HCT116 (cell line): ENCODE measurements at regions not wholly inside any gene's neighbourhood (a gene's known extent, or its start where the extent isn't known, plus 50 kb on each side); places are given as distances from the start of the nearest gene placed in this dataset.

Experiments used
- ATAC-seq: fragments of 200-7000 bp; cut with Tn5 transposase; 2 replicates; pipeline ENCODE4 v1.9.1; 2020; ENCODE audit warnings: mild to moderate bottlenecking, moderate library complexity
- BruUV-seq: library from RNA; stranded (reverse); fragments of 400-500 nt; replicated peaks from 2 replicates; lab custom pipeline; 2021; lab: Mats Ljungman, UMichigan
- CTCF ChIA-PET: fragments of 300-600 bp; sonication (Branson Sonifier 250); formaldehyde crosslinking; loops from one replicate; lab custom pipeline; 2021; ENCODE audit warnings: antibody characterized with exemption; lab: Charles Lee
- POLR2A ChIA-PET: fragments of 300-600, 350-600 bp; sonication (Branson Sonifier 250); formaldehyde crosslinking; loops from one replicate; lab custom pipeline; 2021; ENCODE audit warnings: antibody characterized with exemption; lab: Charles Lee
- RAD21 ChIA-PET, 2 experiments: fragments of 300-600 bp; sonication (Branson Sonifier 250); formaldehyde crosslinking; loops; one replicate each; lab custom pipeline; 2023; ENCODE audit warnings: low total read pairs in 2 of 2; ENCODE audit not compliant: uncharacterized antibody in 2 of 2, unreplicated experiment in 2 of 2, low non-redundant PET in 1 of 2; lab: Charles Lee
- DNase-seq: peaks from one replicate; pipeline ENCODE4 v3.0.0-alpha.2; 2010; ENCODE audit warnings: low read depth, low spot score
- H2AFZ ChIP-seq: fragments of 200-600 bp; shearing (Covaris generic), sonication (generic); 2 replicates; pipeline ENCODE4 v1.6.1; 2017; ENCODE audit warnings: low read depth, mixed run types, mixed read lengths, antibody characterized with exemption, low read length; ENCODE audit not compliant: poor library complexity, severe bottlenecking
- H3K27ac ChIP-seq: 2 replicates; pipeline ENCODE4 v1.5.1; 2012; ENCODE audit warnings: low read depth, low read length
- H3K27me3 ChIP-seq: fragments of 200-600 bp; sonication (generic); 2 replicates; pipeline ENCODE4 v1.6.1; 2016; ENCODE audit warnings: mixed run types, low read length, mixed read lengths; ENCODE audit not compliant: insufficient read depth
- H3K36me3 ChIP-seq, 2 experiments: fragments of 200-500 bp in 1 of 2; fragments of 200-600 bp in 1 of 2; sonication (Bioruptor generic) in 1 of 2; sonication (generic) in 1 of 2; 2 replicates each; pipeline versions ENCODE4 v1.5.1 to v1.6.1; 2014 to 2016; ENCODE audit warnings: low read length in 2 of 2, inconsistent platforms in 1 of 2, mixed read lengths in 1 of 2, mixed run types in 1 of 2; ENCODE audit not compliant: insufficient read depth in 2 of 2, control insufficient read depth in 1 of 2
- H3K4me1 ChIP-seq, 2 experiments: fragments of 200-600 bp in 1 of 2; sonication (generic) in 1 of 2; 2 replicates each; pipeline versions ENCODE4 v1.5.1 to v1.6.1; 2012 to 2017; ENCODE audit warnings: low read length in 2 of 2, inconsistent platforms in 1 of 2, mild to moderate bottlenecking in 1 of 2, mixed read lengths in 1 of 2, mixed run types in 1 of 2, moderate library complexity in 1 of 2; ENCODE audit not compliant: insufficient read depth in 2 of 2, control insufficient read depth in 1 of 2
- H3K4me2 ChIP-seq: fragments of 200-600 bp; sonication (generic); 2 replicates; pipeline ENCODE4 v1.6.1; 2017; ENCODE audit warnings: mixed run types, low read length, mixed read lengths
- H3K4me3 ChIP-seq, 2 experiments: fragments of 200-600 bp in 1 of 2; sonication (generic) in 1 of 2; replicated peaks in 1 of 2; 2 replicates each; pipeline ENCODE4 v1.5.1; 2011 to 2016; ENCODE audit warnings: low read length in 2 of 2, control low read depth in 1 of 2, low read depth in 1 of 2, mild to moderate bottlenecking in 1 of 2, mixed read lengths in 1 of 2, mixed run types in 1 of 2
- H3K79me2 ChIP-seq: fragments of 200-600 bp; sonication (generic); 2 replicates; pipeline ENCODE4 v1.6.1; 2017; ENCODE audit warnings: mild to moderate bottlenecking, mixed run types, low read length, moderate library complexity, mixed read lengths; ENCODE audit not compliant: insufficient read depth
- H3K9ac ChIP-seq: fragments of 200-600 bp; sonication (generic); 2 replicates; pipeline ENCODE4 v1.6.1; 2016; ENCODE audit warnings: low read length, mixed read lengths
- H3K9me2 ChIP-seq: fragments of 200-600 bp; sonication (generic), shearing (Covaris generic); 2 replicates; pipeline ENCODE4 v1.6.1; 2017; ENCODE audit warnings: mixed run types, mild to moderate bottlenecking, moderate library complexity; ENCODE audit not compliant: insufficient read depth
- H3K9me3 ChIP-seq, 2 experiments: fragments of 200-500 bp in 1 of 2; fragments of 200-600 bp in 1 of 2; sonication (Bioruptor generic) in 1 of 2; sonication (generic) in 1 of 2; 2 replicates each; pipeline ENCODE4 v1.6.1; 2014 to 2017; ENCODE audit warnings: low read length in 2 of 2, mixed read lengths in 2 of 2, inconsistent platforms in 1 of 2, low read depth in 1 of 2, mild to moderate bottlenecking in 1 of 2, mixed run types in 1 of 2, moderate library complexity in 1 of 2; ENCODE audit not compliant: control insufficient read depth in 1 of 2, insufficient read depth in 1 of 2
- H4K20me1 ChIP-seq: fragments of 200-600 bp; sonication (generic), shearing (Covaris generic); 2 replicates; pipeline ENCODE4 v1.6.1; 2017; ENCODE audit warnings: mixed run types, mild to moderate bottlenecking, moderate library complexity; ENCODE audit not compliant: insufficient read depth
- CBX3 ChIP-seq: IDR thresholded peaks from 2 replicates; pipeline ENCODE4 v1.6.1; 2012; ENCODE audit warnings: low read depth
- EGR1 ChIP-seq: IDR thresholded peaks from 2 replicates; pipeline ENCODE4 v1.6.1; 2012; ENCODE audit warnings: low read depth
- EZH2phosphoT487 ChIP-seq: fragments of 200-600 bp; IDR thresholded peaks from 2 replicates; pipeline ENCODE4 v1.6.1; 2018; ENCODE audit warnings: antibody characterized with exemption, borderline replicate concordance
- MAX ChIP-seq: IDR thresholded peaks from 2 replicates; pipeline ENCODE4 v1.6.1; 2012
- POLR2A ChIP-seq: IDR thresholded peaks from 2 replicates; pipeline ENCODE4 v1.7.0; 2011; ENCODE audit warnings: borderline replicate concordance; ENCODE audit not compliant: insufficient read depth, insufficient read length; ENCODE audit errors: extremely low read depth
- POLR2AphosphoS5 ChIP-seq: IDR thresholded peaks from 2 replicates; pipeline ENCODE4 v1.6.1; 2011; ENCODE audit warnings: mild to moderate bottlenecking, low read depth, low read length, moderate library complexity
- REST ChIP-seq: IDR thresholded peaks from 2 replicates; pipeline ENCODE4 v1.6.1; 2012; ENCODE audit warnings: low read depth
- SIN3A ChIP-seq: IDR thresholded peaks from 2 replicates; pipeline ENCODE4 v1.6.1; 2012; ENCODE audit warnings: low read depth
- SP1 ChIP-seq: IDR thresholded peaks from 2 replicates; pipeline ENCODE4 v1.6.1; 2012; ENCODE audit warnings: low read depth
- SRF ChIP-seq: IDR thresholded peaks from 2 replicates; pipeline ENCODE4 v1.6.1; 2012; ENCODE audit warnings: low read depth
- YY1 ChIP-seq: IDR thresholded peaks from 2 replicates; pipeline ENCODE4 v1.6.1; 2011; ENCODE audit warnings: low read length, low read depth, moderate library complexity, mild to moderate bottlenecking; ENCODE audit not compliant: insufficient replicate concordance; ENCODE audit errors: extremely low read depth
- ZNF274 ChIP-seq: fragments of 200-500 bp; sonication (Bioruptor generic); IDR thresholded peaks from 2 replicates; pipeline ENCODE4 v1.6.1; 2014; ENCODE audit warnings: mild to moderate bottlenecking, low read depth, low read length, inconsistent platforms
- intact Hi-C: fragments of 100-400 bp; cut with micrococcal nuclease; formaldehyde crosslinking; loops from 2 replicates; pipeline ENCODE4 v1.10.0; 2022
- TF ChIP-seq, protein P1 (sequence below), 3 experiments: fragments of 200-600 bp in 1 of 3; sonication (generic) in 1 of 3; IDR thresholded peaks in 2 of 3; conservative IDR thresholded peaks in 1 of 3; 2 replicates each; pipeline ENCODE4 v1.5.1; 2012 to 2017; ENCODE audit warnings: low read depth in 2 of 3, low read length in 2 of 3, antibody characterized with exemption in 1 of 3, borderline replicate concordance in 1 of 3, control low read depth in 1 of 3, mild to moderate bottlenecking in 1 of 3, mixed read lengths in 1 of 3, mixed run types in 1 of 3, moderate library complexity in 1 of 3; ENCODE audit not compliant: insufficient read depth in 1 of 3
- TF ChIP-seq, protein P2 (sequence below): IDR thresholded peaks from 2 replicates; pipeline ENCODE4 v1.6.1; 2011; ENCODE audit warnings: mild to moderate bottlenecking, low read length, moderate library complexity; ENCODE audit not compliant: insufficient replicate concordance; ENCODE audit errors: extremely low read depth

DNA sequence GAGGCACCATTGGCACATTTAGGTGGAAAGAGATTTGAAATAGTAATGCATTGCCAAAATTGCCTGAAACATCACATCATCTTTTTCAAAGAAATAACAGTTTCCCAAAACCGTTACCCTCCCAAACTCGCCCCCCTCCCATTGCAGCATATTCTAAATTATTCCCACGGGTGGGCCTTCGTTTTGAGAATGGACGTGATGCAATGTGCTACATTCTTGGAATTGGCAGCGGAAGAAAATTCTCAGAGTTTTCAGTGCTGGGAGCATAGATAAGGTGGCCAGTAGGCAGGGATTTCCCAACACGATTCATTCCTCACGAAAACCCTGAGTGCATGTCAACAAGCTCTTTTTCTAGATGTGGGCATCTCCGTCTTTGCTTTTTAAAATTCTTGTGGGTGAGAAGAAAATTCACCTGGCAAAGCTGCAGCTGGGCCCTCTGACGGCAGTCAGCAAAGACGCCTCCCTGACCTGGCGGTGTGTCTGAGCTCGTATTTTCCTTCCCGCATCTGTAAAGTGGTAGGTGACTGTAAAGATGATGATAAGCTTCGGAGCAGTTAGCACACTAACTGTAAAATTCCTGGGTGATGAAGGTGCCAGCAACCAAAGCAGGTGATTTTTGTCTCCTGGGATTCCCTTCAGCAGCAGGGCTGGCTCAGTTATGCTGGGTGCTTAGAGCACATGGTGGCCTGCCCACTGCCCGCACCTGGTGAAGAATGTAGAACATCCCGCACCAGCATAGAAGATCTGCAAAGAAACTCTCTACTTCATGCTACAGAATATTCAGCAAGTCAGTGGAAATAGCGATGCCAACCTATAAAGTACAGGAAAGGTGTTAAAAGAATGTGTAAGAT, 141.9 kb upstream of the KLF6 start:
- H3K9me3 ChIP-seq, result no peaks in the 10 kb centered on the region
- ATAC-seq, result no peak
- no peaks in the 10 kb centered on the region for H3K27me3 ChIP-seq
- no peak overlapping the region for H3K27ac ChIP-seq
- no peak overlapping the region for H3K4me2 ChIP-seq
- no peaks in the 10 kb centered on the region for H3K79me2 ChIP-seq
- TF ChIP-seq YY1 (no peak), EGR1 (no peak), POLR2AphosphoS5 (no peak), ZNF274 (no peak), SP1 (no peak), CBX3 (no peak), SRF (no peak), REST (no peak), SIN3A (no peak), MAX (no peak), EZH2phosphoT487 (no peak), POLR2A (no peak)
- TF ChIP-seq, protein P1, sequence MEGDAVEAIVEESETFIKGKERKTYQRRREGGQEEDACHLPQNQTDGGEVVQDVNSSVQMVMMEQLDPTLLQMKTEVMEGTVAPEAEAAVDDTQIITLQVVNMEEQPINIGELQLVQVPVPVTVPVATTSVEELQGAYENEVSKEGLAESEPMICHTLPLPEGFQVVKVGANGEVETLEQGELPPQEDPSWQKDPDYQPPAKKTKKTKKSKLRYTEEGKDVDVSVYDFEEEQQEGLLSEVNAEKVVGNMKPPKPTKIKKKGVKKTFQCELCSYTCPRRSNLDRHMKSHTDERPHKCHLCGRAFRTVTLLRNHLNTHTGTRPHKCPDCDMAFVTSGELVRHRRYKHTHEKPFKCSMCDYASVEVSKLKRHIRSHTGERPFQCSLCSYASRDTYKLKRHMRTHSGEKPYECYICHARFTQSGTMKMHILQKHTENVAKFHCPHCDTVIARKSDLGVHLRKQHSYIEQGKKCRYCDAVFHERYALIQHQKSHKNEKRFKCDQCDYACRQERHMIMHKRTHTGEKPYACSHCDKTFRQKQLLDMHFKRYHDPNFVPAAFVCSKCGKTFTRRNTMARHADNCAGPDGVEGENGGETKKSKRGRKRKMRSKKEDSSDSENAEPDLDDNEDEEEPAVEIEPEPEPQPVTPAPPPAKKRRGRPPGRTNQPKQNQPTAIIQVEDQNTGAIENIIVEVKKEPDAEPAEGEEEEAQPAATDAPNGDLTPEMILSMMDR (IDR thresholded peaks at IDR 0.05 in 2 of 3, conservative IDR thresholded peaks at IDR 0.05 in 1 of 3; ENCODE audit: borderline replicate concordance in 1 of 3, insufficient read depth in 1 of 3, low read depth in 2 of 3, low read length in 2 of 3), result no peak
- TF ChIP-seq, protein P2, sequence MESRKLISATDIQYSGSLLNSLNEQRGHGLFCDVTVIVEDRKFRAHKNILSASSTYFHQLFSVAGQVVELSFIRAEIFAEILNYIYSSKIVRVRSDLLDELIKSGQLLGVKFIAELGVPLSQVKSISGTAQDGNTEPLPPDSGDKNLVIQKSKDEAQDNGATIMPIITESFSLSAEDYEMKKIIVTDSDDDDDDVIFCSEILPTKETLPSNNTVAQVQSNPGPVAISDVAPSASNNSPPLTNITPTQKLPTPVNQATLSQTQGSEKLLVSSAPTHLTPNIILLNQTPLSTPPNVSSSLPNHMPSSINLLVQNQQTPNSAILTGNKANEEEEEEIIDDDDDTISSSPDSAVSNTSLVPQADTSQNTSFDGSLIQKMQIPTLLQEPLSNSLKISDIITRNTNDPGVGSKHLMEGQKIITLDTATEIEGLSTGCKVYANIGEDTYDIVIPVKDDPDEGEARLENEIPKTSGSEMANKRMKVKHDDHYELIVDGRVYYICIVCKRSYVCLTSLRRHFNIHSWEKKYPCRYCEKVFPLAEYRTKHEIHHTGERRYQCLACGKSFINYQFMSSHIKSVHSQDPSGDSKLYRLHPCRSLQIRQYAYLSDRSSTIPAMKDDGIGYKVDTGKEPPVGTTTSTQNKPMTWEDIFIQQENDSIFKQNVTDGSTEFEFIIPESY, result no peak
- H3K36me3 ChIP-seq, result no peaks in the 10 kb centered on the region
- H2AFZ ChIP-seq, result no peak overlapping the region
- H3K9me2 ChIP-seq, result no peaks in the 10 kb centered on the region
- H3K4me3 ChIP-seq, result no peak overlapping the region
- intact Hi-C loops, result no loop called here
- no peak for DNase-seq
- no peak overlapping the region for H3K9ac ChIP-seq
- peaks cover 0 to 6% of the 10 kb centered on the region in 2 experiments; a peak in 1 of 4 replicates for H3K4me1 ChIP-seq
- ChIA-PET RAD21 (no interaction called here), POLR2A (no interaction called here), CTCF (no interaction called here)
- H4K20me1 ChIP-seq, result no peaks in the 10 kb centered on the region
- no TSS peak for BruUV-seq
